ENCODE measurements at regions not wholly inside any gene's neighbourhood (a gene's known extent, or its start where the extent isn't known, plus 50 kb on each side); places are given as distances from the start of the nearest gene placed in this dataset.

GRCh38 chr3:84245789-84246188, 713.0 kb upstream of the CADM2 start:
- no peak for TF ChIP-seq CTCF (IDR thresholded peaks at IDR 0.05 in 2 of 3, conservative IDR thresholded peaks at IDR 0.05 in 1 of 3; ENCODE audit: control insufficient read depth in 2 of 3, extremely low read depth in 1 of 3, insufficient read depth in 1 of 3, low read depth in 3 of 3, low read length in 3 of 3)
- no peak for TF ChIP-seq POLR2AphosphoS2 (IDR thresholded peaks at IDR 0.05; ENCODE audit: low read depth, low read length)
- no peak for TF ChIP-seq POLR2A (IDR thresholded peaks at IDR 0.05; ENCODE audit: low read depth, low read length)
- no peak for TF ChIP-seq CBX3 (IDR thresholded peaks at IDR 0.05; ENCODE audit: borderline replicate concordance, low read depth)
- no peak for TF ChIP-seq ZZZ3 (IDR thresholded peaks at IDR 0.05; ENCODE audit: control insufficient read depth, insufficient read length, low read depth)
- no peak for TF ChIP-seq POLR2AphosphoS5 (IDR thresholded peaks at IDR 0.05; ENCODE audit: low read length)
- TF ChIP-seq RAD21 (IDR thresholded peaks at IDR 0.05; ENCODE audit: insufficient read depth, low read depth, low read length), result no peak
- TF ChIP-seq CEBPB (IDR thresholded peaks at IDR 0.05; ENCODE audit: borderline replicate concordance in 1 of 2, low read depth in 2 of 2, low read length in 2 of 2), result no peak
- TF ChIP-seq BACH1 (IDR thresholded peaks at IDR 0.05; ENCODE audit: borderline replicate concordance), result no peak
- TF ChIP-seq CHD2 (IDR thresholded peaks at IDR 0.05; ENCODE audit: borderline replicate concordance, low read depth, low read length), result no peak

All from GM12878 (cell line).